Amygdala (tissue), 56 donors: ENCODE measurements at regions not wholly inside any gene's neighbourhood (a gene's known extent, or its start where the extent isn't known, plus 50 kb on each side); places are given as distances from the start of the nearest gene placed in this dataset.
"Not testable (repeated sequence)": the region's sequence is repeated elsewhere in the genome, so short reads cannot be mapped to it uniquely, and the experiment has no call there.

Experiments
- DNase-seq, 56 donors: peaks; one replicate each; lab custom pipeline; 2025; lab: John Stamatoyannopoulos, UW

GRCh38 chr14:53432378-53432802 is 279.3 kb upstream of the DDHD1 start:
- DNase-seq: no peak

- no peak for DNase-seq
Measured at GRCh38 chr14:53430870-53431269, 277.7 kb upstream of the DDHD1 start.

DNA sequence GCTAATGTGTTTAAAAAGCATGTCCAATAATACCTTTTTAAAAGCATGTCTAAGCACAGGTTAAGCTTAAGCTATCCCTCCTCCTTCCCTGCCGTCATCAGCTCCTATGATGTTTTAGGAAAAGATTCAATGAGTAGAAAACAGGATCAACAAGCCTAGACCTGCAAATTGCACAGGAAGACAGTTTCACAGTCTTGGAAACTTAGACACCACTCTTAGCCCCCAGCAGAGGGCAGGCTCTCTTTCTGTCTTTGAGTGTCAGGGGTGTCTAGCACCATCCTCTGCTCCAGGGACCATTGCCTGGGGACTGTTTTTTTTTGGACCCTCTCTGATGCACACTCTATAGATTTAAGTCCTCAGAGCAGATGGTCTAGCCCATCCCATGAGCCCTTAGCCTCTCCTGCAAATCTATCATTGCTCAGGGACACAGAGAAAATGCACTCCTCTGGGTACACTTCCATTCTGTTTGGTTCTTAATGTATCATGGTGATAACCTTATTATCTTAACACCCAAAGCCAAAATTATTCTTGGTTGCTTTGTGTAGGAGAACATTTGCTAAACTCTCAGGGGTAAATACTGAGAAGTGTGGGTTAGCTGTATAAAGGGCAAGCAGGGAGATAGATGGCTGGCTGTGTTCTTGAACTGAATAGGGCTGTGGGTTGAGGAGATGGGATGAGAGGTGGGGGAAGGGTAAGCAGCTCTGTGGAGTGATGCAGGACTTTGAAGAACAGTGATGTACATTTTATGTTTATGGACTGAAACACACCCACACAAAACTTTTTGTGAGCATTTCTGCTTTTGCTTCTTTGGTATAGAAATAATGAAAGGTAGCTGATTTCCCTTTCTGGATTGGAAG is 259.9 kb upstream of the DDHD1 start:
- DNase-seq: no peak

DNA sequence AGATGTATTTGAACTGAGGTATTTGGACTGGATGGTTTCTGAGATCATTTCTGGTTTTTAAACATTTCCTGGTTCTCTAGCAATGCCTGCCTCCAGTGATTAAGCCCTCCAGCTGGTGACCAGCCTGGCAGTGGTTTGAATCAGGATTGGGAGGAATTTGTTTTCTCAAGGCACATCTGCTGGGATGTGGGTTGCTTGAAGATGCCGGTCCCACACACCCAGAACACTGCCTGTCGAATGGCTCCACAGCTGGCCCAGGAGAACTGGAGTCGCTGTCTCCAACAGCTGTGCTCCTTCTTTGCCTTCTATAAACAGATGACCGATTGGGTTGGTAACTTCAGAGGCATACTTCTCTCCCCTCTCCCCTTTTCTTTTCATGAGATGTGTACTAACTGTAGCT is 258.0 kb upstream of the DDHD1 start:
- no peak for DNase-seq

DNA sequence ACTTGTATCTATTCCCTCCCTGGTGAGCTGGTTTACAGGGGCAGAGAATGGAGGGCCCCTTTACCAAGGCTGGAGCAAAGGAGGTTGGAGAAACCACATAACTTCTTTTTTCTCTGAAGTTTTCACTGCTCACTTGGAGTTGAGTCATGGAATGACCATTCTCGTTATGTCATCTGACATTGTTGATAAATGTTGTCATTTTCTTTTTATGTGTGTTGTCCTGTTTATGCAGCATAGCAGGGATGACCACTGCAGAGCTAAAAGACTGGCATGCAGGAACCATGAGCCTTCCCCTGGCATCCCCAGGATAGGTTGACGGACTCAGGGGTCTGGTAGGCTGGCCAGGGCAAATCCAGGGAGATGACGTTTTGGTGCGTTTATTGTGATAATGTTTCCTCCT is 256.8 kb upstream of the DDHD1 start:
- no peak for DNase-seq

- no peak for DNase-seq
Measured at GRCh38 chr14:53409289-53409688, 256.2 kb upstream of the DDHD1 start.

- DNase-seq: no peak
Measured at GRCh38 chr14:53408175-53408879, 255.2 kb upstream of the DDHD1 start.

GRCh38 chr14:53406519-53406918 is 253.4 kb upstream of the DDHD1 start:
- DNase-seq: no peak

DNA sequence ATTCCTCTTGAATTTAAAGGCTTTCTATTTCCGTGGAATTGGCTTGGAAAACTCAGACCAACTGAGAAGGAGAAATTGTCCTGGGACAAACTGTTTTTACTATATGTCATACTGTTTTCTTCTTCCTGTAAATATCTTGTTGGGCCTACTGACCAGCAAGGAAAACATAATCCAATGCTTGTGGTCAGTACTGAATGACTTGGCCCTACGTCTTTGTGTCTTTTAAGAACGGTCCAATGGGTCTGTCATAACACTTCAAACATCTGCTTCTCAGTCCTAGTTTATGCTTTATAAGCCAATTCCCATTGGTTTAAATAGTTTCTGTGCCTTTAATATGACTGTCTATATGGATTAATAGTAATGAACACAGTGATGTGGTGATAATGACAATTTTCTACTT is 248.5 kb upstream of the DDHD1 start:
- no peak for DNase-seq

- DNase-seq: no peak
Measured at GRCh38 chr14:53399057-53399456, 245.9 kb upstream of the DDHD1 start.

GRCh38 chr14:53398616-53399015 is 245.5 kb upstream of the DDHD1 start:
- DNase-seq: no peak

DNA sequence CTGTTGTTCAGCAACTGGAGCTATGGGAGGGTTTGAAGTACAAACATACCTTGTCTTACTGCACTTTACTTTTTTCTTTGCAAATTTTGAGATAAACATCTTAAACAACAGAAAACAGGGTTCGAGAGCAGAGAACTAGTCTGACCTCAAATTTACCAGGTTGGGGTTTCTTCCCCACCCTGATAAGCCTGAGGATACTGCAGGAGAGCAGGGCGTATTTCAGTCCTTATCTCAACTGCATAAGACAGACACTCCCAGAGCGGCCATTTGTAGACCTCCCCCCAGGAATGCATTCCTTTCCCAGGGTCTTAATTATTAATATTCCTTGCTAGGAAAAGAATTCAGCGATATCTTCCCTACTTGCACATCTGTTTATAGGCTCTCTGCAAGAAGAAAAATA is 242.1 kb upstream of the DDHD1 start:
- not testable (repeated sequence) for DNase-seq

DNA sequence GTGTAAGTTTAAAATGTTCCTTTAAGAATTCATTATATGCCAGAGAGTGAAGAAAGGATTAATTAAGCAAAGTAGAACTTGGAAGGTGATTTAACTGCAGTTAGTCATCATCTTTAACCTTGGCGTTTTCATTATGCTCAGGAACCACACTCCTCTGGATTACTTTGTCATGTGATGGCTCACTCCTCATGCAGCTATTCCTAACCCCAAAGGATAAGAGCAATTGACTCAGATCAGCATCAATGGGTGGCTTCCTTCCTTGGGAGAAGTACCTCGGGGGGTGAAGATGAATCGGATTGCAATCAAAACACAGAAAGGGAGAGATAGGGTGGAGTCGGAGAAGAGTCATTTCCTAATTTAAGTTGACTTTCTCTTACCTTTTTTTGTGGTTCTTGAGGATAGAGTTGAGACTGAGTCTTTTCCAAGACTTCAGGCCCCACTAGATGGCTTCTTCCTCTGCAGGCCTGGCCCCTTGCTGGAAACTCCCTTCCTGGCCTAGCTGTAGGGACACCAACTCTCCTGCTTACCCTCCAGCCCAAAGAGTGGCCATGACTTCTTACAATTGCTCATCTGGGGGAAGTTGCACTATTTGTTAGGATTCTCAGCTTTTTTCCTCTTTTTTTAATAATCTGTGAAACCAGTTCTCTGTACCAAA is 238.6 kb upstream of the DDHD1 start:
- no peak for DNase-seq

DNA sequence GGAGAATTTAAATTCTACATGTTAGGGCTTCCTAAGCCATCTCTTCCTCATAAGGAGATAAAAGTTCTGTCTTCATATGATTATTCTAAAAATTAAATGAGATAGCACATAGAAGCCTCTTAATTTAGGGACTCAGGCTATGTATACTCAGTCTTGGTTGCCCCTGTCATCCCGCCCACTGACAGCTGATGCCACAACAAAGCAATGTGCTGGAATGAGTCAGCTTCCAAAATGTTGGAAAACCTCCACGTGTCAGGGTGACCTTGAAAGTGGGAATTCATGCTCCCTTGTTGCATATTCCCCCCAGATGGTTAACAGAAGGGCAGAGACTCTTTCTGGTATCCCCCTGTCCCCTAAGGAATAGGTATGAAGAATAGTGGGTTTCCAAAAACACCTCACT is 238.0 kb upstream of the DDHD1 start:
- DNase-seq: no peak

- DNase-seq: no peak
Measured at GRCh38 chr14:53390008-53390407, 236.9 kb upstream of the DDHD1 start.

DNA sequence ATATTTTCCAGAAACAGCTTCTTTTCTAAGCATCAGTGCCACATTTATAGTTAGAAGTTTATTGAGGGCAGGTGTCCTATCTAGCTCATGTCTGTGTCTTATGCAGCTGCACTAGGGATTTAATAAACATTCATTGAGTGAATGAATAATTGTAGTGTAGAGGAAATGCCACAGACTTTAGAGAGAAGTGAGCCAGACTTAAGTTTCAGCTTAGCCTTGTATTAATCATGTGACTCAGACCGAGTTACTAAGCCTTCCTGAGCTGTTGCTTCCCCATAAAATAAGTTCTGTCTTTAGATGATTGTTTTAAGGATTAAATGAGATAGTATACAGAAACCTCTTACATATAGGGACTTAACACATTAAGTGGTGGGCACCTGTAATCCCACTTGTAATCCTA is 236.1 kb upstream of the DDHD1 start:
- no peak for DNase-seq

DNA sequence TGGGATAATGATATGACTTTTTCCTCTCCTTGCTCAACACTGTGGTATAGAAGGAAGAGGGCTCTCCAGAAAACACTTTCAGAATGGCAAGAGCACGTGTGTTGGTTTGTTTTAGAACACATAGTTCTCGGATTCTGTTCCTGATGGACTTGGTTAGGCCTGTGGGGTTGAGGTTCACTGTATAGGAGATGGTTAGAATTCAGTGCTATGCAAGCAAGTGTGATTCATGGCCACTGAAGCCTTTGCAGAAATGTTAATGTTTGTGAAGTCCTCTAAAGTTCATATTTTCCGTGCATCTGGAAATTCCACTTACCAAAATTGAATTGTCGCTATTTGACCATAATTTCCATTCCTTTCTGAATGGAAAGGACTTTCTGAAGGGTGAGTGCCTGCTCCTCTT is 233.2 kb upstream of the DDHD1 start:
- DNase-seq: no peak

DNA sequence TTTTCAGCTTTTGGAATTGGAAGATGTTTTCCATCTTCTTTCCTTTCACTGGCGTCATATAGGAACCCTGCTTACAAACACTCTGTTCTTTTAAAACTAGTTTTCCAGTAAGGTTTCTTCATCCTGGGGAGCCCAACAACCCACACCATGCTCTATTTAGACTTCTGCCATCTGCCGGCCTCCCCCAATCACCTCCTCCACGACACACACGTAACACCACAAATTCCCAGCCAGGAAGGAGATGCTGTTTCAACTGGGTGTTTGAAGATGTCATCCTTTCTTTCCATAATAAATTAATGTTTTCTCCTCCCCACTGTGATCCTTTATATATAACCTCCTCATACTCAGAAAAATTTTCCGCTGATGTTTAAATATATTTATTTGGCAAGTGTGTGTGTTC is 231.4 kb upstream of the DDHD1 start:
- DNase-seq: peak in 23 of 56 donors; percentile 1 to 70 (median 13)

GRCh38 chr14:53384073-53384472 is 230.9 kb upstream of the DDHD1 start:
- DNase-seq: no peak

GRCh38 chr14:53381895-53382294 is 228.8 kb upstream of the DDHD1 start:
- DNase-seq: no peak

DNA sequence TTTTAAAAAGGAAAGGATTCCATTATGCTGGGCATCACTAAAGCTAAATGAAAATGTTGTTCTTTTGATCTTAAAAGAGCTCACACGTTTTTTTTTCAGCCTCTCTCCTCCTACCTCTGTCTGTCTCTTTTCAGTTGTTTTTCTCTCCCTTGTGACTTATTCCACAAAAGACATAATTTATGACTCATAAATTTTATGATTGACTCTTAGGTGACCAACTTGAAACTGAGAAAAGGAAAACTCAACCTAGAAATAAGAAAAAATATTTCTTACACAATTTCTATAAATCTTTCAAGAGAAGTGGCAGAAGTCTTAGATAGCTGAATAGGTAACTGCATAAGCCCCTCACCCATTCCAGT is 227.7 kb upstream of the DDHD1 start:
- no peak for DNase-seq
